Stomach (tissue), 4 donors: ENCODE measurements at regions not wholly inside any gene's neighbourhood (a gene's known extent, or its start where the extent isn't known, plus 50 kb on each side); places are given as distances from the start of the nearest gene placed in this dataset.

Experiments used
- EP300 ChIP-seq: sonication (generic); formaldehyde crosslinking; IDR thresholded peaks from one replicate; pipeline ENCODE4 v1.6.1; 2017; ENCODE audit warnings: antibody characterized with exemption
- POLR2A ChIP-seq, 4 donors: fragments of 450-650 bp; IDR thresholded peaks; one replicate each; pipeline ENCODE4 v1.6.1; 2016; ENCODE audit warnings: antibody characterized with exemption in 4 of 4, control low read depth in 2 of 4, mild to moderate bottlenecking in 1 of 4, moderate library complexity in 1 of 4
- POLR2AphosphoS5 ChIP-seq, 3 donors: sonication (generic); formaldehyde crosslinking; IDR thresholded peaks; one replicate each; pipeline ENCODE4 v1.6.1; 2016; ENCODE audit warnings: antibody characterized with exemption in 3 of 3
- TF ChIP-seq, protein P1 (sequence below), 7 experiments: fragments of 450-650 bp in 4 of 7; fragments of 200-600 bp in 3 of 7; sonication (generic) in 3 of 7; IDR thresholded peaks; one replicate each; pipeline ENCODE4 v1.5.1; 2016 to 2019; ENCODE audit warnings: antibody characterized with exemption in 7 of 7, control low read depth in 2 of 7, mild to moderate bottlenecking in 1 of 7

DNA sequence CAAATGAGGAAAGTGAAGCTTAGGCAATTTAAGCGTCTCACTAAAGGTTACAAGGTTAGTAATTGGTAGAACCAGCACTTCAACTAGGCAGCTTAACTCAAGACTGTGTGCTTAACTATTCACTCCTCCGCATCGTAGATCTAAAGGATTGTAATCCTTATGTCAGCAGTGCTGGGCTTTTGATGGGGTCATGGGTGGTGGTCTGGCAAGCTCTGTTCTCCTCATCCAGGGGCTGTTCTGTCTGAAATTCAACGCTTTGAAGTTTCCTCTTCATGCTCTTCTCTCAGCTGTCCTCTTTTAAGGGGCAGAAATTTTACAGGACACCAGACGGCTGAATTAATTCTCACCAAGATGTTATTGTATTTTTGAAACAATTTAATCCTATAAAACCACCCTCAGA lies 165.5 kb upstream of the FAM98A start:
- TF ChIP-seq, protein P1, sequence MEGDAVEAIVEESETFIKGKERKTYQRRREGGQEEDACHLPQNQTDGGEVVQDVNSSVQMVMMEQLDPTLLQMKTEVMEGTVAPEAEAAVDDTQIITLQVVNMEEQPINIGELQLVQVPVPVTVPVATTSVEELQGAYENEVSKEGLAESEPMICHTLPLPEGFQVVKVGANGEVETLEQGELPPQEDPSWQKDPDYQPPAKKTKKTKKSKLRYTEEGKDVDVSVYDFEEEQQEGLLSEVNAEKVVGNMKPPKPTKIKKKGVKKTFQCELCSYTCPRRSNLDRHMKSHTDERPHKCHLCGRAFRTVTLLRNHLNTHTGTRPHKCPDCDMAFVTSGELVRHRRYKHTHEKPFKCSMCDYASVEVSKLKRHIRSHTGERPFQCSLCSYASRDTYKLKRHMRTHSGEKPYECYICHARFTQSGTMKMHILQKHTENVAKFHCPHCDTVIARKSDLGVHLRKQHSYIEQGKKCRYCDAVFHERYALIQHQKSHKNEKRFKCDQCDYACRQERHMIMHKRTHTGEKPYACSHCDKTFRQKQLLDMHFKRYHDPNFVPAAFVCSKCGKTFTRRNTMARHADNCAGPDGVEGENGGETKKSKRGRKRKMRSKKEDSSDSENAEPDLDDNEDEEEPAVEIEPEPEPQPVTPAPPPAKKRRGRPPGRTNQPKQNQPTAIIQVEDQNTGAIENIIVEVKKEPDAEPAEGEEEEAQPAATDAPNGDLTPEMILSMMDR (IDR thresholded peaks at IDR 0.05) = no peak
- TF ChIP-seq POLR2AphosphoS5 (IDR thresholded peaks at IDR 0.05) (no peak), POLR2A (IDR thresholded peaks at IDR 0.05) (no peak), EP300 (no peak)
